Colonic mucosa (tissue), 4 donors: ENCODE measurements at regions not wholly inside any gene's neighbourhood (a gene's known extent, or its start where the extent isn't known, plus 50 kb on each side); places are given as distances from the start of the nearest gene placed in this dataset.

Source experiments
- DNase-seq: peaks from one replicate; pipeline ENCODE4 v3.0.0-alpha.2; 2020
- H3K27ac ChIP-seq: fragments of 200-600 bp; one replicate; pipeline ENCODE4 v1.8.0; 2021
- H3K27me3 ChIP-seq: fragments of 200-600 bp; one replicate; pipeline ENCODE4 v1.8.0; 2021
- H3K36me3 ChIP-seq: fragments of 200-600 bp; one replicate; pipeline ENCODE4 v1.8.0; 2021
- H3K4me1 ChIP-seq: fragments of 200-600 bp; one replicate; pipeline ENCODE4 v1.8.0; 2021; ENCODE audit warnings: mild to moderate bottlenecking
- H3K4me3 ChIP-seq: fragments of 200-600 bp; one replicate; pipeline ENCODE4 v1.8.0; 2021
- H3K9ac ChIP-seq, 2 donors: one replicate each; pipeline ENCODE4 v1.7.0; 2013; ENCODE audit warnings: control low read depth in 2 of 2, low read depth in 2 of 2, low read length in 2 of 2
- H3K9me3 ChIP-seq: fragments of 200-600 bp; one replicate; pipeline ENCODE4 v1.8.0; 2021
- intact Hi-C: fragments of 100-400 bp; cut with DNase I; formaldehyde crosslinking; loops from one replicate; pipeline ENCODE4 v1.14.1; 2022
- TF ChIP-seq, protein P1 (sequence below): fragments of 200-600 bp; IDR thresholded peaks from one replicate; pipeline ENCODE4 v1.8.0; 2022; ENCODE audit warnings: antibody characterized with exemption, mild to moderate bottlenecking
- donor health status: healthy.
- donor health status: DM: no; HTN: no; CAD: no.
- donor health status: DM: no; HTN: no; CAD: no.

- TF ChIP-seq, protein P1, sequence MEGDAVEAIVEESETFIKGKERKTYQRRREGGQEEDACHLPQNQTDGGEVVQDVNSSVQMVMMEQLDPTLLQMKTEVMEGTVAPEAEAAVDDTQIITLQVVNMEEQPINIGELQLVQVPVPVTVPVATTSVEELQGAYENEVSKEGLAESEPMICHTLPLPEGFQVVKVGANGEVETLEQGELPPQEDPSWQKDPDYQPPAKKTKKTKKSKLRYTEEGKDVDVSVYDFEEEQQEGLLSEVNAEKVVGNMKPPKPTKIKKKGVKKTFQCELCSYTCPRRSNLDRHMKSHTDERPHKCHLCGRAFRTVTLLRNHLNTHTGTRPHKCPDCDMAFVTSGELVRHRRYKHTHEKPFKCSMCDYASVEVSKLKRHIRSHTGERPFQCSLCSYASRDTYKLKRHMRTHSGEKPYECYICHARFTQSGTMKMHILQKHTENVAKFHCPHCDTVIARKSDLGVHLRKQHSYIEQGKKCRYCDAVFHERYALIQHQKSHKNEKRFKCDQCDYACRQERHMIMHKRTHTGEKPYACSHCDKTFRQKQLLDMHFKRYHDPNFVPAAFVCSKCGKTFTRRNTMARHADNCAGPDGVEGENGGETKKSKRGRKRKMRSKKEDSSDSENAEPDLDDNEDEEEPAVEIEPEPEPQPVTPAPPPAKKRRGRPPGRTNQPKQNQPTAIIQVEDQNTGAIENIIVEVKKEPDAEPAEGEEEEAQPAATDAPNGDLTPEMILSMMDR: no peak
- H3K36me3 ChIP-seq: no peaks in the 10 kb centered on the region
- no peak overlapping the region for H3K27ac ChIP-seq
- H3K9ac ChIP-seq: no peak overlapping the region
- intact Hi-C loops: no loop called here
- no peak for DNase-seq
- H3K4me1 ChIP-seq: no peaks in the 10 kb centered on the region
- H3K9me3 ChIP-seq: no peaks in the 10 kb centered on the region
- no peak overlapping the region for H3K4me3 ChIP-seq
- no peaks in the 10 kb centered on the region for H3K27me3 ChIP-seq
Observed at GRCh38 chr6:88378639-88379038, 212.5 kb upstream of the CNR1 start.

DNA sequence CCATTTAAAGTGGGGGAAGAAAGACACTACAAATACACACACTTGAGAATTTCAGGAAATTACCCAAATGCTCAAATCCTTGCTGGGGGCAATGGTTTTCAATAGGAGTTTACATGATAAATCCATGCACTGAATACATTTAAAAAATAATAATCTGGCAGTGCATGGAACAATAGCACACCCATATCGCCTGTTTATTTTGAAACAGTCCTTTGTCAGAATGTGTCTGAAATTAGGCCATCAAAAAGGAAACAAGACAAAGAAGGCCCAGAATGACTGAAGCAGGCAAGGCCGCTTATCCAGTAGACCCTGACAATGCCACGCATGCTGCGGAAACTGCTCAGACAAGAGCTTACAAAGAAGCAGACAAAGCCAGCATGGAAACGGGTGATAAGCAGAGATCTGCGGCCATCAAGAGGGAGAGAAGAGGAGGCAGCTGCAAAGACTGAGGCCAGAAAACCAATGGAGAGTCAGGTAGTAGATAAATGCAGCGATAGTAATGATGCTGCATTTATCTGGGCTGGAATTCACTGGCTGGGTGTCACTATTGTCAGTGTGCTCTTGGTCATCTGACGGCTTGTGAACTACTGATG, 211.9 kb upstream of the CNR1 start:
- Histone ChIP-seq H3K27ac (no peak overlapping the region), H3K4me3 (no peak overlapping the region), H3K27me3 (no peaks in the 10 kb centered on the region), H3K9me3 (no peaks in the 10 kb centered on the region), H3K4me1 (no peaks in the 10 kb centered on the region), H3K9ac (no peak overlapping the region), H3K36me3 (no peaks in the 10 kb centered on the region)
- intact Hi-C loops: no loop called here
- TF ChIP-seq, protein P1: no peak
- no peak for DNase-seq

GRCh38 chr6:88376768-88377387, 210.7 kb upstream of the CNR1 start:
- no peak for DNase-seq
- H3K27ac ChIP-seq: no peak overlapping the region

DNA sequence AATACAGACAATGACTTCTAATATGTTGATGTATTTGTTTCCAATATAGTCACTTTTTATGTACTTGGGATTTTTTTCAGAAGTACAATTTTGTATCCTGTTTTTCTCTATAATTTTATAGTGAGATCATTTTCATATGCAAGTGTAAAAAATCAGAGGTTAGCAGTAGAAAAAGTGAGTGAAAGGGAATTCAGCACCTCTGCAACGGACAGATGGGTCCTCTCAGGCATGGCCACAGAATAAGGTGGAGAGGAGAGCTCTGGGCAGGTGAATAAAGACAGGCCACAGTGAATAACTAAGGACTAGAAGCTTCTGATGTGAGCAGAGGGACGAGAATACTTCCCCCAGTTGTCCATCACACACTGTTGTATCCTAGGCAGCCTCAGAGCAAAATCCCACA, 210.1 kb upstream of the CNR1 start:
- Histone ChIP-seq H3K4me1 (no peaks in the 10 kb centered on the region), H3K9ac (no peak overlapping the region), H3K27ac (no peak overlapping the region), H3K36me3 (no peaks in the 10 kb centered on the region), H3K9me3 (no peaks in the 10 kb centered on the region), H3K27me3 (no peaks in the 10 kb centered on the region), H3K4me3 (no peak overlapping the region)
- intact Hi-C loops: no loop called here
- TF ChIP-seq, protein P1: no peak
- no peak for DNase-seq

More at GRCh38 chr6:88376768-88377387, 210.7 kb upstream of the CNR1 start:
- Histone ChIP-seq H3K9ac (no peak overlapping the region), H3K4me1 (no peaks in the 10 kb centered on the region), H3K27me3 (no peaks in the 10 kb centered on the region), H3K36me3 (no peaks in the 10 kb centered on the region), H3K4me3 (no peak overlapping the region), H3K9me3 (no peaks in the 10 kb centered on the region)
- TF ChIP-seq, protein P1: no peak
- intact Hi-C loops: no loop called here

- DNase-seq: no peak
- Histone ChIP-seq H3K27ac (no peak overlapping the region), H3K4me3 (no peak overlapping the region), H3K27me3 (no peaks in the 10 kb centered on the region), H3K9me3 (no peaks in the 10 kb centered on the region), H3K9ac (no peak overlapping the region), H3K4me1 (no peaks in the 10 kb centered on the region), H3K36me3 (no peaks in the 10 kb centered on the region)
- TF ChIP-seq, protein P1: no peak
- intact Hi-C loops: no loop called here
Observed at GRCh38 chr6:88374553-88374952, 208.4 kb upstream of the CNR1 start.
